Ureter (tissue), 1 donor: ENCODE measurements at regions not wholly inside any gene's neighbourhood (a gene's known extent, or its start where the extent isn't known, plus 50 kb on each side); places are given as distances from the start of the nearest gene placed in this dataset.

Source experiments
- DNase-seq: peaks from one replicate; pipeline ENCODE4 v3.0.0-alpha.2; 2020; ENCODE audit warnings: low spot score
- donor health status: DM: yes; HTN: yes; CAD: no.

GRCh38 chr13:89966524-89966923, 1381.0 kb upstream of the MIR17HG start:
- no peak for DNase-seq

- no peak for DNase-seq
Measured at GRCh38 chr13:89967701-89968100, 1379.8 kb upstream of the MIR17HG start.

GRCh38 chr13:89968470-89968869, 1379.0 kb upstream of the MIR17HG start:
- DNase-seq, result no peak

GRCh38 chr13:89970353-89970709, 1377.2 kb upstream of the MIR17HG start:
- no peak for DNase-seq

GRCh38 chr13:89977203-89977602, 1370.3 kb upstream of the MIR17HG start:
- DNase-seq, result no peak

- DNase-seq, result no peak
Measured at GRCh38 chr13:89980896-89981295, 1366.6 kb upstream of the MIR17HG start.

GRCh38 chr13:89982407-89983095, 1364.9 kb upstream of the MIR17HG start:
- no peak for DNase-seq

GRCh38 chr13:89988206-89988605, 1359.3 kb upstream of the MIR17HG start:
- no peak for DNase-seq

GRCh38 chr13:90003566-90003965, 1343.9 kb upstream of the MIR17HG start:
- no peak for DNase-seq

GRCh38 chr13:90008707-90009149, 1338.8 kb upstream of the MIR17HG start:
- no peak for DNase-seq

GRCh38 chr13:90014038-90014437, 1333.4 kb upstream of the MIR17HG start:
- DNase-seq, result no peak

- DNase-seq, result no peak
Measured at GRCh38 chr13:90015565-90016507, 1331.7 kb upstream of the MIR17HG start.

GRCh38 chr13:90016688-90017087, 1330.8 kb upstream of the MIR17HG start:
- DNase-seq, result no peak

GRCh38 chr13:90020536-90021070, 1326.9 kb upstream of the MIR17HG start:
- DNase-seq, result no peak

GRCh38 chr13:90027409-90027808, 1320.1 kb upstream of the MIR17HG start:
- DNase-seq, result no peak

GRCh38 chr13:90032313-90032712, 1315.2 kb upstream of the MIR17HG start:
- DNase-seq, result no peak

GRCh38 chr13:90032841-90033493, 1314.5 kb upstream of the MIR17HG start:
- no peak for DNase-seq

- no peak for DNase-seq
Measured at GRCh38 chr13:90039516-90039915, 1308.0 kb upstream of the MIR17HG start.

- no peak for DNase-seq
Measured at GRCh38 chr13:90047600-90047999, 1299.9 kb upstream of the MIR17HG start.

- DNase-seq, result no peak
Measured at GRCh38 chr13:90049989-90050671, 1297.4 kb upstream of the MIR17HG start.

- no peak for DNase-seq
Measured at GRCh38 chr13:90055121-90055520, 1292.4 kb upstream of the MIR17HG start.

- DNase-seq, result no peak
Measured at GRCh38 chr13:90055760-90056159, 1291.7 kb upstream of the MIR17HG start.
